A549 (cell line): ENCODE measurements at regions not wholly inside any gene's neighbourhood (a gene's known extent, or its start where the extent isn't known, plus 50 kb on each side); places are given as distances from the start of the nearest gene placed in this dataset.

Experiments used
- ATAC-seq, 2 experiments: fragments of 200-7000 bp in 1 of 2; fragments of >200 bp in 1 of 2; cut with Nextera tagmentation in 1 of 2; cut with Tn5 transposase in 1 of 2; 3 replicates each; pipeline versions ENCODE4 v1.8.0 to v1.9.1; 2018 to 2020; ENCODE audit warnings: mild to moderate bottlenecking in 1 of 2, moderate library complexity in 1 of 2
- CTCF ChIA-PET: fragments of 300-600 bp; sonication (Branson Sonifier 250); formaldehyde crosslinking; extraction: SDS; loops from one replicate; lab custom pipeline; 2021; ENCODE audit warnings: antibody characterized with exemption, inconsistent platforms; lab: Yijun Ruan, JAX
- POLR2A ChIA-PET: fragments of 350-600 bp; formaldehyde crosslinking; extraction: SDS; loops from one replicate; lab custom pipeline; 2021; ENCODE audit warnings: antibody characterized with exemption, inconsistent platforms; lab: Yijun Ruan, JAX
- DNase-seq, 2 experiments: peaks; one replicate each; pipeline versions ENCODE4 v3.0.0 to v3.0.0-alpha.2; 2011 to 2016; ENCODE audit warnings: low read depth in 1 of 2, low spot score in 1 of 2
- FAIRE-seq: peaks from 2 replicates; lab custom pipeline; 2011; peaks lifted over from hg19 to GRCh38; lab: Jason Lieb, UNC
- H3K27ac ChIP-seq, 2 experiments: fragments of >200 bp; sonication (Bioruptor Twin); formaldehyde crosslinking; 3 replicates each; pipeline ENCODE4 v1.5.1; 2016 to 2017
- H3K4me1 ChIP-seq: fragments of >200 bp; sonication (Bioruptor Twin); formaldehyde crosslinking; 3 replicates; pipeline ENCODE4 v1.6.1; 2016
- H3K4me2 ChIP-seq: fragments of >200 bp; sonication (Bioruptor Twin); formaldehyde crosslinking; 3 replicates; pipeline ENCODE4 v1.6.1; 2016
- H3K4me3 ChIP-seq: fragments of >200 bp; sonication (Bioruptor Twin); formaldehyde crosslinking; 3 replicates; pipeline ENCODE4 v1.5.1; 2016
- H3K9me3 ChIP-seq: fragments of >200 bp; sonication (Bioruptor Twin); formaldehyde crosslinking; 3 replicates; pipeline ENCODE4 v1.6.1; 2016
- BHLHE40 ChIP-seq: IDR thresholded peaks from 2 replicates; pipeline ENCODE4 v1.6.1; 2012; ENCODE audit warnings: low read depth, low read length, inconsistent platforms
- CBX2 ChIP-seq: fragments of 200-600 bp; sonication (generic); IDR thresholded peaks from 2 replicates; pipeline ENCODE4 v1.6.1; 2016; ENCODE audit warnings: low read depth, mild to moderate bottlenecking, borderline replicate concordance
- CEBPB ChIP-seq, 2 experiments: fragments of >200 bp in 1 of 2; sonication (Bioruptor Twin) in 1 of 2; formaldehyde crosslinking in 1 of 2; IDR thresholded peaks; 2 replicates each; pipeline ENCODE4 v1.6.1; 2012 to 2016
- CHD2 ChIP-seq: fragments of 150-350 bp; IDR thresholded peaks from 2 replicates; pipeline ENCODE4 v1.6.1; 2014; ENCODE audit warnings: low read length; ENCODE audit not compliant: partially characterized antibody
- CHD4 ChIP-seq: fragments of 200-600 bp; sonication (generic); IDR thresholded peaks from 2 replicates; pipeline ENCODE4 v1.6.1; 2016; ENCODE audit warnings: antibody characterized with exemption, mild to moderate bottlenecking, borderline replicate concordance
- EHF ChIP-seq: fragments of 250-450 bp; sonication (Bioruptor Pico); IDR thresholded peaks from 2 replicates; pipeline ENCODE4 v1.5.0; 2020; ENCODE audit warnings: mild to moderate bottlenecking
- ESRRA ChIP-seq: fragments of 150-350 bp; IDR thresholded peaks from 2 replicates; pipeline ENCODE4 v1.6.1; 2014; ENCODE audit warnings: mild to moderate bottlenecking, low read length, borderline replicate concordance
- FOSB ChIP-seq: fragments of 250-450 bp; sonication (Bioruptor Pico); IDR thresholded peaks from 2 replicates; pipeline ENCODE4 v1.5.0; 2020; ENCODE audit warnings: mild to moderate bottlenecking, moderate library complexity
- HOXB13 ChIP-seq: fragments of 250-450 bp; sonication (Bioruptor Pico); IDR thresholded peaks from 2 replicates; pipeline ENCODE4 v1.5.0; 2020; ENCODE audit warnings: low read depth, mild to moderate bottlenecking, moderate library complexity
- HOXB5 ChIP-seq: fragments of 250-450 bp; sonication (Bioruptor Pico); IDR thresholded peaks from 2 replicates; pipeline ENCODE4 v1.5.0; 2020; ENCODE audit warnings: mild to moderate bottlenecking, moderate library complexity
- JUNB ChIP-seq: fragments of >200 bp; sonication (Bioruptor Twin); formaldehyde crosslinking; IDR thresholded peaks from 2 replicates; pipeline ENCODE4 v1.6.1; 2016
- KDM1A ChIP-seq: fragments of 200-600 bp; sonication (generic); IDR thresholded peaks from 2 replicates; pipeline ENCODE4 v1.6.1; 2016; ENCODE audit warnings: low read depth, mild to moderate bottlenecking
- KDM5A ChIP-seq: fragments of 200-600 bp; sonication (generic); IDR thresholded peaks from 2 replicates; pipeline ENCODE4 v1.6.1; 2016; ENCODE audit warnings: antibody characterized with exemption, mild to moderate bottlenecking
- MAFK ChIP-seq: fragments of 450-650 bp; IDR thresholded peaks from 2 replicates; pipeline ENCODE4 v1.6.1; 2014; ENCODE audit not compliant: partially characterized antibody
- MAZ ChIP-seq: fragments of 150-350 bp; IDR thresholded peaks from 2 replicates; pipeline ENCODE4 v1.6.1; 2014; ENCODE audit warnings: antibody characterized with exemption, low read depth, low read length, borderline replicate concordance
- NFE2L2 ChIP-seq: fragments of 150-350 bp; conservative IDR thresholded peaks from 2 replicates; pipeline ENCODE4 v1.6.1; 2014; ENCODE audit warnings: low read length
- NPAS2 ChIP-seq: fragments of 250-450 bp; sonication (Bioruptor Pico); IDR thresholded peaks from 2 replicates; pipeline ENCODE4 v1.8.0; 2022; ENCODE audit warnings: mild to moderate bottlenecking, moderate library complexity, borderline replicate concordance
- NR3C1 ChIP-seq: fragments of >200 bp; sonication (Bioruptor Twin); formaldehyde crosslinking; IDR thresholded peaks from 3 replicates; pipeline ENCODE4 v1.6.1; 2017
- POLR2A ChIP-seq: IDR thresholded peaks from 2 replicates; pipeline ENCODE4 v1.6.1; 2012; ENCODE audit warnings: mild to moderate bottlenecking, low read length
- POLR2AphosphoS2 ChIP-seq: conservative IDR thresholded peaks from 2 replicates; pipeline ENCODE4 v1.6.1; 2012; ENCODE audit warnings: low read length, improper control_type of control experiment, inconsistent platforms
- RAD21 ChIP-seq, 2 experiments: fragments of >200 bp in 1 of 2; sonication (Bioruptor Twin) in 1 of 2; formaldehyde crosslinking in 1 of 2; IDR thresholded peaks in 1 of 2; conservative IDR thresholded peaks in 1 of 2; 2 replicates in 1 of 2; 3 replicates in 1 of 2; pipeline ENCODE4 v1.6.1; 2012 to 2018; ENCODE audit warnings: inconsistent platforms in 1 of 2
- RCOR1 ChIP-seq: fragments of 150-350 bp; IDR thresholded peaks from 2 replicates; pipeline ENCODE4 v1.6.1; 2014; ENCODE audit warnings: antibody characterized with exemption, low read length, low read depth
- RNF2 ChIP-seq: fragments of 200-600 bp; sonication (generic); IDR thresholded peaks from 2 replicates; pipeline ENCODE4 v1.6.1; 2016; ENCODE audit warnings: low read depth, mild to moderate bottlenecking, antibody characterized with exemption, moderate library complexity, borderline replicate concordance
- SMC3 ChIP-seq: fragments of >200 bp; sonication (Bioruptor Twin); formaldehyde crosslinking; IDR thresholded peaks from 3 replicates; pipeline ENCODE4 v1.6.1; 2018; ENCODE audit warnings: inconsistent platforms
- SREBF2 ChIP-seq: fragments of 450-650 bp; IDR thresholded peaks from 2 replicates; pipeline ENCODE4 v1.6.1; 2014; ENCODE audit warnings: mild to moderate bottlenecking, moderate library complexity
- ZNF302 ChIP-seq: fragments of 250-450 bp; sonication (Bioruptor Pico); IDR thresholded peaks from 2 replicates; pipeline ENCODE4 v1.9.0; 2021; ENCODE audit warnings: inconsistent platforms, mild to moderate bottlenecking, moderate library complexity
- ZSCAN20 ChIP-seq: fragments of 250-450 bp; sonication (Bioruptor Pico); IDR thresholded peaks from 2 replicates; pipeline ENCODE4 v1.8.0; 2022; ENCODE audit warnings: mild to moderate bottlenecking, moderate library complexity
- WGBS: methylation state at CpG from one replicate; pipeline ENCODE4 v1.1.6; 2017; ENCODE audit errors: missing lambda C conversion rate; 5-methylcytosine and 5-hydroxymethylcytosine counted together
- TF ChIP-seq, protein P1 (sequence below): fragments of 250-450 bp; sonication (Bioruptor Pico); IDR thresholded peaks from 2 replicates; pipeline ENCODE4 v1.5.0; 2021; ENCODE audit warnings: mild to moderate bottlenecking, moderate library complexity, borderline replicate concordance
- TF ChIP-seq, protein P2 (sequence below): fragments of 450-650 bp; IDR thresholded peaks from 2 replicates; pipeline ENCODE4 v1.6.1; 2014; ENCODE audit warnings: antibody characterized with exemption

DNA sequence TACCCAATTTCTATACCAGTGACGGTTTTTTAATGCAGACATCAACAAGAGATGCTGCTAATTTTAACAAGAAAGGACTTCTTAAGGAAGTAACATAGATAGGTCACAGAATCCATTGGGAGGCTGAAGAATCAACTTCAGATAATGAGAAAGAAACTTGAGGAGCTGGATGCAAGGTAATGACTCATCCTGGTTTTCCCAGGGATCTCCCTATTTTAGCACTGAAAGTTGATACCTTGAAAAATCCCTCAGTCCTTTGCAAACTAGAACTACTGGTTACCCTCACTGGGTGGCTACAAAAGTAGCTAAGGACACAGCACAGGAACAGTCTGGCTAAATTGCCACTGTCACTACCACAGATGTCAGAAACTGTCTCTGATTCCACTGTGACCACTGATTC lies 561.9 kb downstream of the FLRT2 start (continued):
- TF ChIP-seq CHD2 (no peak), FOSB (CRISPR knock-in tag) (no peak), MAFK (no peak)

DNA sequence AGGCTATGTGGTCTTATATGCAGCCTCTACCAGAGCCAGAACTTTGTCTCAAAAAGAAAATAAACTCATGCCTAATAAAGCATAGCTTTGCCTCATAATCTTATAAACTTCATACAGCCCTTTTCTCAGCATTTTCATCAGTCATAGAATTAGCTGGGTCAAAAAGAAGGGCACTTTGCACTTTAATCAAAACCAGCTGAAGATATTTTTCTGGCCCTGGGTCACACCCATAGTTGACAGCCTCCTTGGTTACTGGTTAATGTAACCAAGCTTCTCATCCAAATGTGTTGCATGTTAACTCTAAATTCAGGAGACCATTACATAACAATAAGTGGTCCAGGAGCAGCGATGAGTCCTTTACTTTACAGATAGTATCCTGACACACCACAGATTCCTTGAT lies 558.2 kb downstream of the FLRT2 start:
- H3K4me3 ChIP-seq = no peak overlapping the region
- ChIA-PET CTCF (no interaction called here), POLR2A (no interaction called here)
- H3K9me3 ChIP-seq = no peaks in the 10 kb centered on the region
- no peak overlapping the region for H3K27ac ChIP-seq
- H3K4me2 ChIP-seq = no peak overlapping the region
- no peak for FAIRE-seq
- no peak for DNase-seq
- no peaks in the 10 kb centered on the region for H3K4me1 ChIP-seq
- ATAC-seq = no peak
- TF ChIP-seq ESRRA (no peak), SREBF2 (no peak), ZNF302 (CRISPR knock-in tag) (no peak), SMC3 (no peak), KDM5A (no peak), FOSB (CRISPR knock-in tag) (no peak), NPAS2 (no peak), KDM1A (no peak), BHLHE40 (no peak), HOXB5 (CRISPR knock-in tag) (no peak), RCOR1 (no peak), CEBPB (IDR thresholded peaks at IDR 0.05) (no peak)
- 0% methylated on average over 1 of the region's 1 CpG for WGBS

DNA sequence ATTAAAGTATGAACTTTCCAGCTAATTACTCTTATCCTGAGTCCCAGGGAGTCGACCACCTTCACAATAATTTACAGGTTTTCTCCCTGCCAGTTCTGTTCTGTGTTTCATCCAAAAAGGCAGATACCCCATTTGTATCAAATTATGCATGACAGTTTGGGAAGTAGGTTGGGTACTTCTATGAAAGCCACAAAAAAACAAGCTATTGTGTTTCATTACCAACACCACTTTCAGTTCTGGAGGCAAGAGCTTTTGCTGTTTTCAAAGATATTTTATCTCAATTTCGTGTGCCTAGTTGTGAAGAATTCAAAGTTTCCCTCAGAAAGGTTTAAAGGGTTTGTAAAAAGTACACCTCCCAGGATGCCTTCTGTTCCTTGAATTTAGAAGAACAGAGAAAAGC lies 557.4 kb downstream of the FLRT2 start:
- CTCF ChIA-PET = no interaction called here
- WGBS = 0% methylated on average over 2 of the region's 2 CpGs

More for the DNA sequence above, 557.4 kb downstream of the FLRT2 start:
- DNase-seq (no peak), FAIRE-seq (no peak), ATAC-seq (no peak)
- Histone ChIP-seq H3K4me1 (no peaks in the 10 kb centered on the region), H3K4me2 (no peak overlapping the region), H3K4me3 (no peak overlapping the region), H3K27ac (no peak overlapping the region), H3K9me3 (no peaks in the 10 kb centered on the region)
- POLR2A ChIA-PET = no interaction called here
- no peak for TF ChIP-seq ESRRA
- no peak for TF ChIP-seq KDM5A
- TF ChIP-seq, protein P1, sequence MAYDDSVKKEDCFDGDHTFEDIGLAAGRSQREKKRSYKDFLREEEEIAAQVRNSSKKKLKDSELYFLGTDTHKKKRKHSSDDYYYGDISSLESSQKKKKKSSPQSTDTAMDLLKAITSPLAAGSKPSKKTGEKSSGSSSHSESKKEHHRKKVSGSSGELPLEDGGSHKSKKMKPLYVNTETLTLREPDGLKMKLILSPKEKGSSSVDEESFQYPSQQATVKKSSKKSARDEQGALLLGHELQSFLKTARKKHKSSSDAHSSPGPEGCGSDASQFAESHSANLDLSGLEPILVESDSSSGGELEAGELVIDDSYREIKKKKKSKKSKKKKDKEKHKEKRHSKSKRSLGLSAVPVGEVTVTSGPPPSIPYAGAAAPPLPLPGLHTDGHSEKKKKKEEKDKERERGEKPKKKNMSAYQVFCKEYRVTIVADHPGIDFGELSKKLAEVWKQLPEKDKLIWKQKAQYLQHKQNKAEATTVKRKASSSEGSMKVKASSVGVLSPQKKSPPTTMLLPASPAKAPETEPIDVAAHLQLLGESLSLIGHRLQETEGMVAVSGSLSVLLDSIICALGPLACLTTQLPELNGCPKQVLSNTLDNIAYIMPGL (CRISPR knock-in tag) = no peak
- no peak for TF ChIP-seq POLR2AphosphoS2
- no peak for TF ChIP-seq NR3C1
- TF ChIP-seq FOSB (CRISPR knock-in tag) = no peak
- no peak for TF ChIP-seq EHF (CRISPR knock-in tag)
- TF ChIP-seq POLR2A = no peak
- no peak for TF ChIP-seq BHLHE40
- TF ChIP-seq CBX2 = no peak
- TF ChIP-seq NFE2L2 = no peak
- TF ChIP-seq MAZ = no peak
- TF ChIP-seq HOXB5 (CRISPR knock-in tag) = no peak
- no peak for TF ChIP-seq RAD21 (conservative IDR thresholded peaks at IDR 0.05 in 1 of 2, IDR thresholded peaks at IDR 0.05 in 1 of 2)
- no peak for TF ChIP-seq JUNB
- no peak for TF ChIP-seq RNF2
- TF ChIP-seq, protein P2, sequence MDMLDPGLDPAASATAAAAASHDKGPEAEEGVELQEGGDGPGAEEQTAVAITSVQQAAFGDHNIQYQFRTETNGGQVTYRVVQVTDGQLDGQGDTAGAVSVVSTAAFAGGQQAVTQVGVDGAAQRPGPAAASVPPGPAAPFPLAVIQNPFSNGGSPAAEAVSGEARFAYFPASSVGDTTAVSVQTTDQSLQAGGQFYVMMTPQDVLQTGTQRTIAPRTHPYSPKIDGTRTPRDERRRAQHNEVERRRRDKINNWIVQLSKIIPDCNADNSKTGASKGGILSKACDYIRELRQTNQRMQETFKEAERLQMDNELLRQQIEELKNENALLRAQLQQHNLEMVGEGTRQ = no peak
- no peak for TF ChIP-seq HOXB13
- TF ChIP-seq CHD4 = no peak
- TF ChIP-seq ZSCAN20 = no peak
